Stimulated activated CD8-positive, alpha-beta memory T cell treated with anti-CD3 and anti-CD28 coated beads, Interleukin-12 subunit alpha, Interleukin-12 subunit beta, amount 100 ng/mL, for 24 hours (primary cell): ENCODE measurements at regions not wholly inside any gene's neighbourhood (a gene's known extent, or its start where the extent isn't known, plus 50 kb on each side); places are given as distances from the start of the nearest gene placed in this dataset.

Source experiments
- DNase-seq: peaks from one replicate; pipeline ENCODE4 v3.0.0-alpha.2; 2020; ENCODE audit errors: extremely low read depth

- DNase-seq, result no peak
These were observed 301.0 kb downstream of the DOCK8 start for GRCh38 chr9:515665-516064.

DNA sequence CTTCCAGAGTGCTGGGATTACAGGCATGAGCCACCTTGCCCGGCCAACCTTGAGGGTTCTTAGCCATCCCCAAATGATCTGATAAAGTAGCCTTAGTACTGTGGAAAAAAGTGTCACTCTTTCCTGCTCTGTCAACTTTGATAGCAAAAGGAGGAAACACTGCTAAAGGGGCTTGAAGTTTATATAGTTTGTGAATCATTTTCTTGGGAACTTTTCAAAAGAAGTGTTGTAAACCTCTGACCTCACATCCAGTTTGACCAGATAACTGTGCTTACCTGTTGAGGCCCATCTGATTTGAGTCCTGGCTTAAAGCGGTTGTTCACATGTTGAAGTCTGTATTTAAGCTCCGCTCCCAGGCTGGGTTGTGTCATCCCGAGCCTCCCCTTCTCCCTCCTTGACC, 303.3 kb downstream of the DOCK8 start:
- no peak for DNase-seq

- DNase-seq, result no peak
These were observed 303.9 kb downstream of the DOCK8 start for GRCh38 chr9:518540-518939.

- DNase-seq, result no peak
These were observed 304.9 kb downstream of the DOCK8 start for GRCh38 chr9:519579-519978.

DNA sequence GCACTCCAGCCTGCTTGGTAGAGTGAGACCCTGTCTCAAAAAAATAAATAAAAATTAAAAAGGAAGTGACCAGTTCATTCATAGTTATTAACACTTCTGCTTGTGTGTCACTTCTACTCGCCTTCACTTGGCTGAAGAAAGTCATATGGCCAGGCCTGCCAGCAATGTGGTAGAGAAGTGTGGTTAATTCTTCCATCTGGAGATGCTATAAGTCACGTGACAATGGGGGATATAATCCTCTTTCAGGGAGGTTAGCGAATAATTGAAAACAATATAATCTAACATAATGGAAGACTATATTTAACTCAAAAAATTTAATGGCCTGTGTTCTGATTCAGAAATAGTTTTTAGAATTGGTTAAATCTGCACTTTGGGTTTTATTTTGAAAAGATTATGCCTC, 305.6 kb downstream of the DOCK8 start:
- DNase-seq, result no peak

- no peak for DNase-seq
These were observed 307.5 kb downstream of the DOCK8 start for GRCh38 chr9:522190-522589.

GRCh38 chr9:522658-523057, 308.0 kb downstream of the DOCK8 start:
- DNase-seq, result no peak

DNA sequence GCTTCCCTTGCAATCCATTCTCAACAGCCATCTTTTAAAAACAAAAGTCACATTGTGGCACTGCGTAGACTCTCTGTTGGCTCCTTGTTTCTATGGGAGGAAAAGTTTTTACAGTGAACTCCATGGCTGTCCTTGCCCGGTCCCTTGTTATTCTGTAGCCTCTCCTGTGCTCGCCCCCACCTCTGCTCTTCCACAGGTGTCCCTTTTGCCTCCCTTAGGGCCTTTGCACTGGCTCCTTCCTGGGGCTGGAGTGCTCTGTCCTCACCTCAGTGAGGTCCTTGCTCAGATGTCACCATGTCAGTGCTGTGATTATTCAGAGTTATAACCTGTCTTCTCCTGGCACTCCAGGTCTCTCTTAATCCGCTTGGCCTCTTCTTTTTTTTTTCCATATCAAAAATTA, 308.8 kb downstream of the DOCK8 start:
- no peak for DNase-seq

GRCh38 chr9:524008-524407, 309.3 kb downstream of the DOCK8 start:
- DNase-seq, result no peak

DNA sequence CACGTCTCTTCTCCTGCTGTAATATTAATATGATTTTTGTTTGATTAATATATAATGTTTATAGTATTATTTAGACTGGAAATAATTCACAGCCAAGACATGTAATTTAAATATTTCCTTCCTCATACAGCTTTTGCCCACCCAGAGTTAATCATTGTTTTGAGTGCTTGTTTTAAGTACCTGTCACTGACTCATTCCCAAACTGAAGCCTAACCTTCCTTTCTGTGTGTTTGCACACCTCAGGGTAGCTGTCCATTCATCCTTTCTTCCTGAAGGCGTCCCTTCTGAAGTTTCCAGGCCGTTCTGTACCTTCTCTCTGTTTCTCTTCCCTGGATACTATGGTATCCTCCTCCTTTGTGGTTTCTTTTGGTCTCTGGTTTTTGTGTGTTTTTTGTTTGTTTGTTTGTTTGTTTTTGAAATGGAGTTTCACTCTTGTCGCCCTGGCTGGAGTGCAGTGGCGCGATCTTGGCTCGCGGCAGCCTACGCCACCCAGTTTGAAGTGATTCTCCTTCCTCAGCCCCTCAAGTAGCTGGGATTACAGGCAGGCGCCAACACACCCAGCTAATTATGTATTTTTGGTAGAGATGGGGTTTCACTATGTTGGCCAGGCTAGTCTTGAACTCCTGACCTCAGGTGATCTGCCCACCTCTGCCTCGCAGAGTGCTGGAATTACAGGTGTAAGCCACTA, 312.4 kb downstream of the DOCK8 start:
- no peak for DNase-seq

- no peak for DNase-seq
These were observed 311.8 kb upstream of the DMRT1 start for GRCh38 chr9:529731-530130.

- DNase-seq, result no peak
These were observed 310.8 kb upstream of the DMRT1 start for GRCh38 chr9:530681-531080.

GRCh38 chr9:532707-533106, 308.8 kb upstream of the DMRT1 start:
- DNase-seq, result no peak

DNA sequence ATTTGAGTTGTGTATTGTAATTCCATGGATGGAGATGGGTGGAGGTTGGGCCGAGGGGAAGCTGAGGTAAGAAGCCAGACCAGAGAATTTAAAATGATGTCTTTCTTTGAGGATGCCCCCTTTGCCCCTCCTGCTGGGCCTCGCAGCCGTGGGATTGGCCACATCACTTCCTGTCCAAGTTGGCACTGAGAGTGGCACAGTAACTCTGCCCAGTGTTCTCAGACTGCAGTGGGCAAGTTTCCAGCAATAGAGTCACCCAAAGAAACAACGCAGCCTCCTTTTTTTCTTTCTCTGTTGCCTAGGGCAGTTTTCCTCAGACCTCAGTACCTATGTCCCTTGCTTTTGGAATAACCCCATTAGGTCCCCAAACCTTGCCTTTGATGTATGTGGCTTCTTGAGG, 306.6 kb upstream of the DMRT1 start:
- DNase-seq, result no peak

DNA sequence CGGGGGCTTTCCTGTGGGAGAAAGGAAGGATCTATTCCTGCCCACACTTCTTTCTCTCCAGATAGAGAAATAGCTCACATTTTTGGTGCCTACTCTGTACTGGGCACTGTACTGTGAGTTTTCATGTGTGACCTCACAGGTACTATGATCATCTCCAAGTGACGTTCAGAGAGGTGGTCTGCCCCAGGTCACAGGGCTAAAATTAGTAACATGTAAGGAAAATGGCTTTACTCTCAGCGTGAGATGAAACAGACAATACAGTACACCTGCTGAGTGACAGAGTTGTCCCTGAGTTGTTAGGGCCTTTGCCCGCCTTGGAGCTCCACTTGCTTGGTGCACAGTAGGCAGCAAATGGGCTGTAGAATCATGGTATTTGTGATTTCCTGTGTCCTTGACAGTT, 306.1 kb upstream of the DMRT1 start:
- no peak for DNase-seq

DNA sequence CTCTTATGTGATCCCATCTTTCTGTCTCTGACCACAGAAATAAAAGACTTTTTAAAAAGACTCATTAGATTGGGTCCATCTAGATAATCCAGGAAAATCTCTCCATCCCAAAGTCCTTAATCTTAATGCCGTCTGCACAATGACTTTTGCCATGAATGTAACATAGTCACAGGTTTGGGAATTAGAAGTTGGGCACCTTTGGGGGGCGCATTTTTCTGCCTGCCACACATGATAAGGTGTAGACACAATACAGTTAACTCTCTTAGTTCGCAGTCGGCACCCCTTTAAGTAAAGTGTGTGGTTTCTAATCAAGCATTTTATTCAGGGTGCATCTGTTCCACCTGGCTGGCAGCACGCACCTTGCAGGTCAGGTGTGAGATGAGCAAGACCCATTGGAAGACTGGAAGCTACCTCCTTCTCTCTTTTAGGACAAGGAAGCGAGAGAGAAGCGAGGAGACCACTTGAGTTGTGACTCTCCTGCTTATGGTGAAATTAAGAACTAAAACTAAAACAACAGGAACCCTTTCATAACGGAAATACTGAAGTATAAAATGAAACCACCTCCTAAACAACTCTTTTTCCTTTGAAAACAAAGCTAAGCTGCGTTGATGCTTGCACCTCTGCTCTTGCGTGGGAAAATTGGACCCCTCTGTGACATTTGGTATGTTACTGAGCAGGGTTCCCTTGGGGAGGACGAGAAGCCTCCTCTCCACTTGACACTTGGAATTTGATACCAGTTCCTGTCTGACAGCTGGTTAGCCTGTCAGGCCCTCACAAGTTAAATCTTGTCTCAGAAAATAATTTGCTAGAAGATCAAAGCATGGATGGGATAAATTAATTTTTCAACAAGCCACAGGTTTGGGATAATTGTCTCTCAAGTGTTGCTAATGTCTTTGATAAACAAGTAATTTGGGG, 304.6 kb upstream of the DMRT1 start:
- DNase-seq, result no peak

- DNase-seq, result no peak
These were observed 298.0 kb upstream of the DMRT1 start for GRCh38 chr9:543478-543877.

GRCh38 chr9:545480-545879, 296.0 kb upstream of the DMRT1 start:
- no peak for DNase-seq

GRCh38 chr9:546235-546634, 295.3 kb upstream of the DMRT1 start:
- DNase-seq, result no peak

- DNase-seq, result no peak
These were observed 294.7 kb upstream of the DMRT1 start for GRCh38 chr9:546797-547223.

- DNase-seq, result no peak
These were observed 294.2 kb upstream of the DMRT1 start for GRCh38 chr9:547314-547713.

DNA sequence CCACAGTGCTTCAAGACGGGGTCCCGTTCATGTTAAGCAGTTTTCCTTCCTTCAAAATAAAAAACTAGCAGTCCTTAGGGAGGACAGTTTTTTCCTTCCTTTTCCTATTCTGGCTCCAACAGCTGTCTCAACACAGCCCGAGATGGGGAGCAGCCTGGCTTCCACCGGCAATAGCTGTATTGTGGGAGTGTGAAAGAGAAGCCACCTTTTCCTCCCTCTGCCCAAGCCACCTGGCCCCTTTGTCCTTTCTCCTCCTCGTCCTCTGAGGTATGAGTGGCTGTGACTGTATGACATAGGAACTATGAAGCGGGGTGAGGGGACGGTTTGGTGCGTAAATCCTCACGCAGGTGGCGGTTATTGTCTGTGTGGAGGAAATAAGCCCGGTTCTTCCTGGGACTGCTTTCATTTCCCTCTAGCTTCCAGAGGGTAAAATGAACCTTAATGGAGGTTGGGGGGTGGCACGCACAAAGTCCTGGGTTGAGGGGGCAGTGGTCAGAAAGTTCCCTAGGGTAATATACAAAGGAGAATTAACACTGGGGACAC, 292.0 kb upstream of the DMRT1 start:
- no peak for DNase-seq

GRCh38 chr9:550333-550732, 291.2 kb upstream of the DMRT1 start:
- no peak for DNase-seq
